Adrenal gland (tissue), 9 donors: ENCODE measurements at regions not wholly inside any gene's neighbourhood (a gene's known extent, or its start where the extent isn't known, plus 50 kb on each side); places are given as distances from the start of the nearest gene placed in this dataset.

Source experiments
- DNase-seq, 7 donors: peaks; one replicate each; pipeline ENCODE4 v3.0.0-alpha.2; 2019 to 2020
- H3K27ac ChIP-seq, 5 donors: fragments of 200-600 bp; sonication (generic) in 4 of 5; 1 replicate in 3 of 5; 2 replicates in 2 of 5; pipeline versions ENCODE4 v1.5.1 to v1.8.0; 2016 to 2020; ENCODE audit warnings: mild to moderate bottlenecking in 1 of 5
- H3K27me3 ChIP-seq: fragments of 200-600 bp; 2 replicates; pipeline ENCODE4 v1.8.0; 2021
- H3K36me3 ChIP-seq, 2 donors: fragments of 200-600 bp; replicated peaks in 1 of 2; 1 replicate in 1 of 2; 2 replicates in 1 of 2; pipeline versions ENCODE4 v1.5.1 to v1.8.0; 2018 to 2022
- H3K4me1 ChIP-seq, 2 donors: fragments of 200-600 bp; replicated peaks in 1 of 2; 1 replicate in 1 of 2; 2 replicates in 1 of 2; pipeline versions ENCODE4 v1.5.1 to v1.8.0; 2018 to 2021
- H3K4me3 ChIP-seq, 4 donors: fragments of 200-600 bp; sonication (generic) in 3 of 4; one replicate each; pipeline ENCODE4 v1.5.1; 2016 to 2018
- H3K9me3 ChIP-seq, 3 donors: fragments of 200-600 bp; sonication (generic) in 1 of 3; replicated peaks in 1 of 3; 1 replicate in 2 of 3; 2 replicates in 1 of 3; pipeline versions ENCODE4 v1.5.1 to v1.8.0; 2016 to 2021
- CTCF ChIP-seq, 6 experiments: fragments of 450-650 bp in 4 of 6; fragments of 200-600 bp in 2 of 6; sonication (generic) in 1 of 6; IDR thresholded peaks; 1 replicate in 5 of 6; 2 replicates in 1 of 6; pipeline versions ENCODE4 v1.5.1 to v1.8.0; 2016 to 2021; ENCODE audit warnings: antibody characterized with exemption in 6 of 6, mild to moderate bottlenecking in 2 of 6, moderate library complexity in 1 of 6
- POLR2A ChIP-seq, 2 donors: fragments of 450-650 bp; IDR thresholded peaks; one replicate each; pipeline ENCODE4 v1.6.1; 2017; ENCODE audit warnings: antibody characterized with exemption in 2 of 2, mild to moderate bottlenecking in 2 of 2, moderate library complexity in 1 of 2
- WGBS, 4 donors: extraction: QIAGEN DNeasy Blood & Tissue Kit in 2 of 4; methylation state at CpG; one replicate each; pipeline versions ENCODE4 v1.1.5 to v1.1.7; 2013 to 2017; 5-methylcytosine and 5-hydroxymethylcytosine counted together
- intact Hi-C, 2 donors: fragments of 100-400 bp; cut with DNase I; formaldehyde crosslinking; loops; one replicate each; pipeline versions ENCODE4 v1.14.1 to v1.15.0; 2022 to 2023
- donor health status: healthy with polysubstance abuse.
- donor health status: Bipolar disorder and iron deficiency.
- donor health status: DM: yes; HTN: yes; CAD: no.
- donor health status: DM: no; HTN: no; CAD: no.
- donor health status: DM: no; HTN: no; CAD: no.

GRCh38 chr7:79876848-79877252 lies 257.8 kb upstream of the GNAI1 start:
- DNase-seq = no peak
- H3K9me3 ChIP-seq = no peaks in the 10 kb centered on the region
- TF ChIP-seq POLR2A (IDR thresholded peaks at IDR 0.05) = no peak
- TF ChIP-seq CTCF (IDR thresholded peaks at IDR 0.05) = no peak
- no peaks in the 10 kb centered on the region for H3K36me3 ChIP-seq
- intact Hi-C loops = no loop called here
- no peak overlapping the region for H3K4me3 ChIP-seq
- H3K27ac ChIP-seq = no peak overlapping the region
- 82 to 84% (median 83%) methylated on average over 6 of the region's 6 CpGs for WGBS, 4 donors
- H3K4me1 ChIP-seq = no peaks in the 10 kb centered on the region
- H3K27me3 ChIP-seq = no peaks in the 10 kb centered on the region

- intact Hi-C loops = no loop called here
- no peak for DNase-seq
- Histone ChIP-seq H3K27me3 (no peaks in the 10 kb centered on the region), H3K4me1 (no peaks in the 10 kb centered on the region), H3K36me3 (no peaks in the 10 kb centered on the region), H3K27ac (no peak overlapping the region), H3K9me3 (no peaks in the 10 kb centered on the region), H3K4me3 (no peak overlapping the region)
- TF ChIP-seq POLR2A (IDR thresholded peaks at IDR 0.05) = no peak
- TF ChIP-seq CTCF (IDR thresholded peaks at IDR 0.05) = no peak
- 59 to 80% (median 63%) methylated on average over 1 of the region's 1 CpG for WGBS, 4 donors
Measured at GRCh38 chr7:79874797-79875196, 259.8 kb upstream of the GNAI1 start.

- no peak for DNase-seq
- H3K36me3 ChIP-seq = no peaks in the 10 kb centered on the region
- H3K27ac ChIP-seq = no peak overlapping the region
Measured at GRCh38 chr7:79872176-79872575, 262.5 kb upstream of the GNAI1 start.

GRCh38 chr7:79868010-79868409 lies 266.6 kb upstream of the GNAI1 start:
- 55 to 59% (median 58%) methylated on average over 3 of the region's 3 CpGs for WGBS, 4 donors
- no peaks in the 10 kb centered on the region for H3K36me3 ChIP-seq
- TF ChIP-seq POLR2A (IDR thresholded peaks at IDR 0.05) (no peak), CTCF (IDR thresholded peaks at IDR 0.05) (no peak)
- no peak for DNase-seq
- intact Hi-C loops = no loop called here
- no peak overlapping the region for H3K27ac ChIP-seq
- H3K27me3 ChIP-seq = no peaks in the 10 kb centered on the region
- no peaks in the 10 kb centered on the region for H3K4me1 ChIP-seq
- H3K9me3 ChIP-seq = no peaks in the 10 kb centered on the region
- H3K4me3 ChIP-seq = no peak overlapping the region

More at GRCh38 chr7:79872176-79872575, 262.5 kb upstream of the GNAI1 start:
- intact Hi-C loops = no loop called here
- TF ChIP-seq POLR2A (IDR thresholded peaks at IDR 0.05) (no peak), CTCF (IDR thresholded peaks at IDR 0.05) (no peak)
- Histone ChIP-seq H3K9me3 (no peaks in the 10 kb centered on the region), H3K4me3 (no peak overlapping the region), H3K27me3 (no peaks in the 10 kb centered on the region), H3K4me1 (no peaks in the 10 kb centered on the region)
- WGBS, 4 donors = 62 to 77% (median 65%) methylated on average over 2 of the region's 2 CpGs
